Limb (tissue), 2 donors: ENCODE measurements at regions not wholly inside any gene's neighbourhood (a gene's known extent, or its start where the extent isn't known, plus 50 kb on each side); places are given as distances from the start of the nearest gene placed in this dataset.

Experiments
- DNase-seq, 2 donors: peaks; one replicate each; pipeline ENCODE4 v3.0.0-alpha.2; 2016; ENCODE audit errors: extremely low spot score in 2 of 2

DNA sequence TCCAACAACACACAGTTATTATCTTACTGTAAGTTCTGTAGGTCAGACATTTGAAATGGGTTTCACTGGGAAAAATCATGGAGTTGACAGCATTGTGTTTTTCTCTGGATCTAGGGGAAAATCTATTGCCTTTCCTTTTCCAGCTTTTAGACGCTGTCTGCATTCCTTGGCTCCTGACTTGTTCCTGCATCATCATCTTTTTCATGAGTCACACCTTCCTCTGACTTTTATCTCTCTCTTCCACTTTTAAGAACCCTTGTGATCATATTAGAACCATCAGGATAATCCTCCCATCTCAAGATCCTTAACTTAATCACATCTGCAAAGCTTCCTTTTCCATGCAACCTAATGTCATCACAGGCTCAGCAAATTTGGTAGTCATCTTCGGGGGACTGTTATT is 1454.8 kb downstream of the RPA4 start:
- no peak for DNase-seq

DNA sequence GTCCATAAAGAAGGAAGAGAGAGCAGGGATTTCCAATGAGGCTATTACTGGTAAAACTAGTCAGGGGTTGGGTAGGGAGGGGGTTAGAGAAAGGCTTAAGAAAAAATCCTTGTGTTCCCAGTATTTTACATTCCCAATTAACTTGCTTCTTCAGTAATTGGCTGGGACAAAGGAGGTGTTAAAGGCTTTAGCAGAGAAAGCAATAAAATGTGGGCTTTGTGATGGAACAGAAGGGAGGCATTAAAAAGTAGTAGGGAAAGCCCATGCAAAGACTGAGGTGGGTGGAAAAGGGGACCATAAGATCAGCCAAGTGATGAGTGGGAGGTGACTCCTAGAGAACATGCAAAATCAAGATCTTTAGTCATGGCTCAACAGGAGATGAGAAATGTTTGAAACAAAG is 1467.2 kb downstream of the RPA4 start:
- no peak for DNase-seq

DNA sequence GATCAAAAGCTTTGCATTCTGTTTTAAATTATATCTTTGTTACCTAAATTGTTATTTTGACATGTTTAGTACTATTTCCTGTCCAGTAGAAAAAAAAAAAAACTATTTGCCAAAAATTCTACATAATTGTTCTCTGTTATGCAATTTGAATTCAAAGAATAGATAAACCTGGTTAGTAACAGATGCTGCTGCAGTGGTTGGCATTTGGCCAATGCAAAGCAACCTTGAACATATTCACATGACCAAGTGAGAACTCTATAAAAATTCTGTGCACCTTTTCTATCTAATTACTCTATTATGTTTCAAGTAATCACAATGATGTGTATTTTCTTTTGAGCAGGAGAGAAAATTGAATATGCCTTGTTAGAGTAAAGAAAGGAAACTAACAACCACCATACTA is 1473.4 kb downstream of the RPA4 start:
- no peak for DNase-seq

DNA sequence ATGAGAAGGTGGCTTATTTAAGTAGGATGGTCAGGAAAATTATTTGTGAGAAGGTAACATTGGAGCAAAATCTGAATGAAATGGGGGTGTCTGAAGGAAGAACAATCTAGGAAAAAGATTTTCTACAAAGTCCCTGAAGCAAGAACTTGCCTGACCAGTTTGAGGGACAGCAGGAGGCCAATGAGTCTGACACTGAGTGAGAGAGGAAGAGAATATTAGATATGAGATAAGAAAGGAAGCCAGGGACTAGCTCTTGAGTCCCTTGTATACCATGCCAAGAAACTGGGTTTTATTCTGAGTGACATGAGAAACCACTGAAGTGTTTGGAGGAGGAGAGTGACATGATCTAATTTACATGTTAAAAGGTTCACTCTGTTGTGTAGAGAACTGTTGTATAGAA is 1478.9 kb downstream of the RPA4 start:
- DNase-seq, result no peak

DNA sequence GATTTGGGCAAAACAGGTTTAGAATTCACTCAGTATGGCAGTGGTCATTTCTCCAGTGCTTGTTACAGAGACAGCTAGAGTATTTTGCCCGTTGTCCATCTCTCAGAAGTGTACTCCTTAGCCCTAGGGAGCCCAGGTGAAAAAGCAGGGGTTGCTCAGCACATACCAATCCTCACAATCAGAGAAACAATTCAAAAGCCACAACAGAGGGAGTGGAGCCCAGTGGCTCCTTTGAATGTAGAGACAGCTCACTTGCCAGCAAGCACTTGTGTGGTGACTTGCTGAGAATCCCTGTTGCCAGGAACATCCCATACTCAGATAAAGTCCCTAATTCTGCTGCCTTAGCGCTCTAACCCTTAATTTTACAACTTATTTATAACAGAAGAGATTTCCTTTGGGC is 1488.3 kb downstream of the RPA4 start:
- DNase-seq, result no peak

DNA sequence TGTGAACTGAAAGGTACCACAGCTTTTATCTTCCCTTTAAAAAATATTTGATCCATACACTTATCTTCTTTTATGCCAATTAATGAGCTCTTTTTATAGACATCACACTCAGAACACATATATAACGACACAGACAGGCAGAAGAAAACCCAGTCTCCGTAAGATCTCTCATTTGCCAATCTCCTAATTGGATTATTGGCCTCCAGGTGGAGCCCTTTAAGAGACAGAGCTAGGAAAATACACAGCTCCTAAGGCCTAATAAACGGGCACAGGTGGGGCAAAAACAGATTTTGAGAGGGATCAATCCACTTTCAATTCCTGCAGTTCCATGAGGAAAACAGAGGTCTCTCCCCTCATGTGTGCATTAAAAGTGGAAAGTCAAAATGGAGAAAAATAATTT is 1495.4 kb downstream of the RPA4 start:
- no peak for DNase-seq

DNA sequence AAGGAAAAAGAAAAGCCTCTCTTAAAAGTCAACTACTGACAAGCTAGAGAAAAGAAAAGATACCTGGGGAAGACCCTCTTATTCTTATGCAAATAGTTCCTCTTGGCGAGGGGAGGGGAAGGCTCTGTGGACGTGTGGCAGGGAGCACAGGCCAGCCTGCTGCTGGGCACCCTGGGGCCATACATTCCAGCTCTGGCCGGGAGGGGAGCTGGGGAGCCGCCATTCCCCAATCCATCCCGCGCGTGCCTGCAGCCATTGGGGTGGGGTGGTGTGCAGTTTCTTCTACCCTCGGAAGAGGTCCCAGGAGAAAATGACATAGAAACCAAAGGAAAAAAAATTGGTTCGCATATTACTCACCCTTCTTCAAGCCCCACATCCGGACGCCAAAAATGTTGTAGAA is 1496.4 kb downstream of the RPA4 start:
- DNase-seq, result no peak

DNA sequence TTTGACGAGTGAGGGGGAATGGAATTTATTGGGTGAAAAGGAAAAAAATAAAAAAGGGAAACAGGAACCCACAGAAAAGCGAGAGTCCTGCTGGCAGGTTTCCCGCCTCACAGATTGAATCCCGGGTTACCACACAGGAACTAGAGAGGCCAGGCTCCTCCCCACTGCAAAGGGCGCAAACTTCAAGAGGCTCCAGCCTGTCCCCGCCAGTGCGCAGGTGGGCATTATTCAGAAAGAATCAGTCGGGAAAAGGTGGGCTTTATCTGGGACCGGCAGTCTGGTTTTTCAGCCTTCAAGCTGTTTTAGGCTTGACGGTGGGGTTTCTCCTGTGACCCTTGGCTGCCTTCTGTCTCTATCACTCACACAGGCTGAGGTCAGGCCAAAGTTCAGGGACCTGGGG is 1496.8 kb downstream of the RPA4 start:
- DNase-seq, result no peak

DNA sequence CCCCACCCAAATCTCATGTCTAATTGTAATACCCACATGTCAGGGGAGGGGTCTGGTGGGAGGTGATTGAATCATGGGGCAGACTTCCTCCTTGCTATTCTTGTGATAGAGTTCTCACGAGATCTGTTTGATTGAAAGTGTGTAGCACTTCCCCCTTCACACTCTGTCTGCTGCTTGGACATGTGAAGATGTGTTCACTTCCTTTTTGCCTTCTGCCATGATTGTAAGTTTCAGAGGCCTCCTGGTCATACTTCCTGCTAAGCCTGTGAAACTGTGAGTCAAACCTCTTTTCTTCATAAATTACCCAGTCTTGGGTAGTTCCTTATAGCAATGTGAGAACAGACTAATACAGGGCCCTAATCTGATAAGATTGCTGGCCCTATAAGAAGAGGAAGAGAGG is 1514.8 kb downstream of the RPA4 start:
- no peak for DNase-seq

DNA sequence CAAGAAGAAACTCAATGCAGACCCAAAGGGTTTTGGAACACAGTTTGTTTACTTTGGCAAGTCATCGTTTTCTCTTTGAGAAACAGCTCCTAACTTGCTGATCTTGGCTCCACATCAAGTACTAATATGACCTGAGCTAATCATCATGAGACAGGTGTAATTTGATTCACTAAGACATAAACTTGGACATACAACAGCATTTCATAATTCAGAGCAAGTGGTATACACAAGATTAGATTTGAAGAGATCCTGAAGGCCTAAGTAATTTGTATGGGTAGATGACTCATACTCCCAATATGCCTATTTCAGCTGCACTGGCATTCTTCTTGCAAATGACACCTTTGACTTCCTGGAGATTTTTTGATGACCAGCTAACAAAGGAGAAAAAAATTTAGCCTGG is 1521.7 kb downstream of the RPA4 start:
- no peak for DNase-seq

DNA sequence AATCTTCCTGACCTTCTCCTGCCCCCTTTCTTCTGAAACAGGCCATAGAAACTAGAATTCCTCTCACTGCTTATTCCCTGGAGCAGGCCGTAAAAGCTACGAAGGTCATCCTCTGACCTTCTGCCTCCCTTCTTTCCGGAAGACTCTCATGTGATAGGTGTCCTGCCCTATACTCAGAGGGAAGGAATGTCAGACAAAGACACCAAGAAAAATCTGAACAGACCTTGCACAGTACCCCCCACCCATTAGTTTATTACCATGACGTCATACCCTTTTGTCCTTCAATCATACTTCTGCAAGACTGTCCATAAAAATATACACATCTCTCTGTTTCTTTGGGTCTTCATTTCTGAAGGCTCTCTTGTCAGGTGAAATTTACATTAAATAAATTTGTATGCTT is 1523.9 kb downstream of the RPA4 start:
- DNase-seq, result no peak

DNA sequence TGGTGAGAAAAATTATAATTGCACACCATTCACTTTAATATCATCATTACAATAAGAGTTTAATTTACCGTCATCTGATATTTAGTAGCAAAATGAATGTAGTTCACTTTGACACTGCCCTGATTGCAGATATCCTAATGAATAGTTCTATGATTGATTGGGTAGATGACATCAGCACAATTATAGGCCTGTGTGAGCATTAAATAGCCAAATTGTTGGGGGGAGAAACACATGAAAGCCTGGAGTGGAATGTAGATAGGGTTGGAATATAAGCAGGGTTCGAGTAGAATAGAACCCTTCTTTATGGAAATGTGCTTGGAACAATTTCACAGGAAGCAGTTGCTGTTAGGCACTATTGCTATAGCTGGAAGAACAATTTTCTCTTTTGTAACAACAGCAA is 1526.2 kb downstream of the RPA4 start:
- DNase-seq, result no peak

DNA sequence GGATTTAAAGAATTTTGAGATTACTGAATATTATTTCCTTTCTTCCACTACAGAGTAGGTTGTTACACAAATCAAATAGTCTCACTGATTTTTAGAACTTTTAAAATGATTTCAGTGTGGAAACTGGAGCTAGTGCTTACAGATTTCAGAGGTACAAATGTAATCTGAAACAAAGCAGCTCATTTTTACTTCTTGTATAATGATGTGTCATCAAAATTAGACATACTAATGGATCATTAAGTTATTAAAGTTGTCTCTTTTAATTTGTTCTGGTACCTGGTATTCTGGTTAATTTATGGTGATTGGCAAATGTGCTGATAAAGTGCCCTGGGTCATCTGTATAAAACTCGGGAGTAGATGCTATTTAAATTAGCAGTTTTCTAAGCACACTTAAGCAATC is 1528.3 kb downstream of the RPA4 start:
- no peak for DNase-seq

DNA sequence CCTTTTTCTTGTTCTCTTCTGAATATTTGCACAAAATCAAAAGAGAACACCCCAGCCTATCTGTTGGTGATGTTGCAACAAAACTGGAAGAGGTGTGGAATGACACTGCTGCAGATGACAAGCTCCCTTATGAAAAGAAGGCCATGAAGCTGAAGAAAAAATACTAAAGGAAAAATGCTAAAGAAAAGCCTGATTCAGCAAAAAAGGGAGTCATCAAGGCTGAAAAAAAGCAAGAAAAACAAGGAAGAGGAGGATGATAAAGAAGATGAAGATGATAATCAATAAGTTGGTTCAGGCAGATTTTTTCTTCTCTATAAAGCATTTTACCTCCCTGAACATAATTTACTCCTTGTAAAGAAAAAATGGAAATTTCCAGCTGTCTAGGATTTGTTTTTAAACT is 1538.8 kb downstream of the RPA4 start:
- no peak for DNase-seq

DNA sequence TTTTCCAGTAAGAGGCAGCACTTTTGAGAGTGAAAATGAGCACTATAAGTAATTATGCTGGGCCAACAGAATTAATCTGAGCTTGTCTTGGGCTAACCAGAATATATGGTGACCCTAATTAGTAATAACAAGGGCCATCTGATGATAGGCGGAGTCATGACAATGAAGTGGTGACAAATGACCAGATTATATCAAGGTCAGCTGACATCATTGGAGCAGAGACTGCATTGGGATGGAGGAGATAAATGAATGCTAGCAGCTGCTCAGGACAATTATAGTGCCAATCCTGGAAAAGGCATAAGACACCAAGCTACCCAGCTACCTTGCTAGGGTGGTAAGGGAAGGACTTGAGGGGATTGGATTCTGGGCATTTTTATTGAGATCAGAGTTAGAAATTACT is 1548.7 kb downstream of the RPA4 start:
- no peak for DNase-seq

DNA sequence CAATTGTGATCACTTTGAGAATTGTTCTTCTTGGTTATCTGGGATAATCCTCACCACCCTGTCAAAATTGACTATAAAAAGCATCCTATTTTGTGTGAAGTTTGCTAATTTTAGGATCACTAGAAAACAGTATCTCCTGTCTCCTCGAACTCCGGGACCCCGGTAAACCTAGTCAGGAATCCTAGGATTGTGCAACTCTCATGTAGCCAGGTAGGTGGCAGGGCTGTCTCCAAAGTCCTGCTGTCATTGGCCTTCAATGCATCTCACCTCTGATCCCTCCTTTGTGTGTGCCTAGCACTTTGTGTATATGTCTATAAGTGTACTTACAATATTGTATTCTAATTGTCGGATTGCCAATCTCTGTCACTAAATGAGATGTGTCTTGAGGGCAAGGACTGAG is 1564.8 kb downstream of the RPA4 start:
- DNase-seq, result no peak

DNA sequence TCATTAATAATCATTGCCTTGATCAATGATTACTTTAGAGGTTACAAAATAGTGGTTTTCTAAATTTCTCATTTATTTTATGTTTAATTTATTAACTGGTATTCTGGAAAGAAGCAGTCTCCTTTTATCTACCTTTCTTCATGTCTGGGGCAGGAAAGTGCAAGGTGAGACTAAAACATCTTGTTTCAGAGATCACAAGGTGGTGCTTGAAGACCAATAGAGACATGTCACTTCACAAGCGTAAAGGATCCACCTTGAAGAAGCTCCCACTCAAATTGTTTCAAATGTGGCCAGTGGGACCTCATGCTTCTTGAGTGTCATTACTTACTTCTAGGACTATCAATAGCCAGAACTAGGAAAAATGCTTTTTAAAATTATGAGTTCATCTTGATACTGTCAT is 1568.7 kb downstream of the RPA4 start:
- no peak for DNase-seq

DNA sequence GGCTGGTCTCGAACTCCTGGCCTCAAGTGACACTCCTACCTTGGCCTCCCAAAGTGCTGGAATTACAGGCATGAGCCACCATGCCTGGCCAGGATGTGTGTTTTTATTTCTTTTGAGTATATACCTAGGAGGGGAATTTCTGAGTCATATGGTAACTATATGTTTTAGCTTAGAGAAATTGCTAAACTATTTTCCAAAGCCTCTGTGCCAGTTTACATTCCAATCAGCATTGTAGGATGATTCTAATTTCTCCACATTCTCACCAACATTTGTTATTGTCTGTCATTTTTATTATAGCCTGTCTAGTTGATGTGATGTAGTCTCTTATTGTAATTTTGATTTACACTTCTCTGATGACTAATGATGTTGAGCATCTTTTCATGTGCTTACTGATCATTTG is 1576.0 kb downstream of the RPA4 start:
- DNase-seq, result no peak

DNA sequence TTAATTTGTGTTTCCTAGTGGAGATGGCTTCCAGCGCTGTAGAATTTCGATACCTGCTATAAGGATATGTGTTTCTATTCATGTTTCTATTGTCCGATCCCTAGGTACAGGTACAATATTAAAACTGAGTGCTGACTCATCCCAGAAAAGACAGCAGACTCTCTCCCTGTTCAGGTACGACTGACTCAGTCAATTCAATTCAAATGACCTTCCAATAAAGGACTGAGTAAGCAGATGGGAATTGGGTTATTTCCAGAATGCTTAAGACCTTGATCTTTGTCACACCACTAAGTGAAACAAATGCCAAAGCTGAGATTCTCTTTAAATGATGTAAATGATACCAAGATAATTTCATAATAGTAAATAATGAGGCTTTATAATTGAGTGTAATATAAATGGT is 1596.9 kb downstream of the RPA4 start:
- no peak for DNase-seq

DNA sequence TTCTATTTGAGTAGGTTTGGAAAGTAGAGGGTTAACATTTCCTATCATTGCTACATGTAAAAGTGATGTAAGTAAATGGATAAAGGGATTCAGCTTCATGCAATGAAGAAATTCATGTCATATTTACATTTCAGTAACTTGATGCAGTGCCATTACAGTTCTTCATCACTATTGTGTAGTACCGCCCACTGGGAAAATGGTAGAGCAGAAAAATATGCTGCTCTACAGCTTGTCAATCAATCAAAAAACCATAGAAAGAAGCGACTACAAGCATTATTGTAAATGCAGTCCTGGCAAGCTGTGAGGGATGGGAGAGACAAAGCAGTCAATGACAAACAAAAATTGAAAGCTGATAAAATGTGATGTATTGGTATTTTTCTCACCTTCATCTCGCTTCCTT is 1597.9 kb downstream of the RPA4 start:
- DNase-seq, result no peak

DNA sequence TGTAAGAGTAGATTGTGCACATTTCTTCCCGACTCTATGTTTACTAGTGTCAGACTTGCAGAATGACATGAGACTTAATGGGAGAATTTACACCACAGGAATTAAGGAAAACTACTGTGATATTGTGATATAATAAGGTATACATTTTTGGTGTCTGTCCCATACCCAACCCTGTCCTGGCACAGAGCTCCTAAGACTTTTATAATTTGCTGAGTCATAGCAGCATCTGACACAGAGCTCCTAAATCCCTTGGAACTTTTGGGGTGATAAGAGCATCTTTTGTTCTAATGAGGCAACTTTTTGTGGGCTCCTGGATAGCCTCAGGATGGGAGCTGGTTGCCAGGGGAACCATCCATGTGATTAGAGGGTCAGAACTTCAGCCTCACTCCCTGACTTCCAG is 1607.0 kb downstream of the RPA4 start:
- no peak for DNase-seq

DNA sequence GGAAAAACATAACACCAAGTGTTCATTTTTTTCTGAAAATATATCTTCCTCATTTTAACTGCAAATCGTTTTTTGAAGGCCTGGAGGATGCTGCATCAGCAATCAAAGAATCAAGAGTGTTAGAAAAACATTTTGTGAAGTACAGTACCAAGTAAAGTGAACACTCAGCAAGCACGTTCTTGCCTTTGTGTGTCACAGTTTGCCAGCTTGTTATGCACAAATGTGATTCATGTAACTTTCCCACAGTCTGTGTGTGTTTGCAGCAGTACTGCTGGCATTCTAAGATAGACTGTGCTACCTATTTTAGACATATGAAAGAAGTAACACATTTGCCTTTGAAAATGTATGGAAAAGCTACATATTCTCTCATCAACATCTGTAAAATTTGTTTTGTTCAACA is 1617.7 kb downstream of the RPA4 start:
- DNase-seq, result no peak

DNA sequence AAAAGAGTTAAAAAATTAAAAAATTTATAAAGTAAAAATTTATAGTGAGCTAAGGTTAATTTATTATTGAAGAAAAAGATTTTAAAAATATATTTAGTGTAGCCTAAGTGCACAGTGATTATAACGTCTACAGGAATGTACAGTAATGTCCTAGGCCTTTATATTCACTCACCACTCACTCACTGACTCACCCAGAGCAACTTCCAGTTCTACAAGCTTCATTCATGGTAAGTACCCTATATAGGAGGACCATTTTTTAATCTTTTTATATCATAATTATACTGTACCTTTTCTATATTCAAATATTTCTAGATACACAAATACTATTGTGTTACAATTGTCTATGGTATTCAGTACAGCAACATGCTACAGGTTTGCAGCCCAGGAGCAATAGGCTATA is 1623.2 kb downstream of the RPA4 start:
- DNase-seq, result no peak

DNA sequence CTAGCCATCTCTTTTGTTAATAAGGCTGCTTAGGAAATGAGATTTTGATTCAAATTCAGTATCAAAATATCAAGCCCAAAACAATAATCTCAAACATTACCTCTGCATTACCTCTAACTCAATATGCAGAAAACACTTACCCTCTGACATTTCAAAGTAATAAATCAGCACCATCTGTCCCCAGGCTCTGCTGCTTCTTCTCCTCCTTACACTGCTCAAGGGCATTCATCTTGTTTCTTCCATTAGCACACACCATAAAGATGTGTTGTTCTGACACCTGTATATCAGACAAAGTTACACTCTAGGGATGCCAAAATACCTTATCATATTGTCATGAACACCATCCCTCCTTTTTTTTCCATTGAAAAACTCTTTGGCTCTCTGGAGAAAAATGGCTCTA is 1630.3 kb downstream of the RPA4 start:
- DNase-seq, result no peak

DNA sequence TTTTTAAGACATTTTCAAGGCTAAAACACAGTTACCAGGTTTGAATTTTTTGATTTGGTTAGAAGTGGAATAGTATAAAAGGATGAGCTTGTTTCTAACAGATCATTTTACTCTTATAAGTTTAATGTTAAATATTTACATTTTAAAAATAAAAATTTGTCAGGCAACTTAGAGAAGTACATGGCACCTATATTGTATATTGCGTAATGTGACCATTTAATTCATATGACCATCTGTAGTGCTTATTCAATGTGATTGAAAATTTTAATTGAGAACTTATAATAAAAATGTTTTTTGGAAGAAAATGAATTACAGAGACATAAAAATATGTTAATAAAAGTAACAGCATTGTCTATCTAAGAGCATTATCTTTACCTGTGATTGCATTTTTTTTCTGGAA is 1632.4 kb downstream of the RPA4 start:
- DNase-seq, result no peak
